IMR-90 (cell line): ENCODE measurements at regions not wholly inside any gene's neighbourhood (a gene's known extent, or its start where the extent isn't known, plus 50 kb on each side); places are given as distances from the start of the nearest gene placed in this dataset.

Experiments
- ATAC-seq: fragments of 200-7000 bp; cut with Tn5 transposase; 2 replicates; pipeline ENCODE4 v1.9.1; 2020; ENCODE audit warnings: low read depth, mild to moderate bottlenecking, moderate library complexity
- BruUV-seq: library from RNA; stranded (reverse); fragments of 400-500 nt; replicated peaks from 2 replicates; lab custom pipeline; 2021; lab: Mats Ljungman, UMichigan
- CTCF ChIA-PET: fragments of 300-600 bp; formaldehyde crosslinking; extraction: SDS; loops from one replicate; lab custom pipeline; 2021; ENCODE audit warnings: antibody characterized with exemption; lab: Yijun Ruan, JAX
- POLR2A ChIA-PET: fragments of 300-600 bp; sonication (Branson Sonifier 250); formaldehyde crosslinking; loops from one replicate; lab custom pipeline; 2022; ENCODE audit warnings: antibody characterized with exemption; ENCODE audit not compliant: unreplicated experiment; lab: Charles Lee
- DNase-seq: peaks from one replicate; pipeline ENCODE4 v3.0.0; 2013
- H2AFZ ChIP-seq: replicated peaks from 2 replicates; pipeline ENCODE3; 2013; ENCODE audit warnings: low read length, mild to moderate bottlenecking; ENCODE audit not compliant: poor library complexity
- H2AK5ac ChIP-seq: 2 replicates; pipeline ENCODE4 v1.6.1; 2013; ENCODE audit warnings: low read depth, low read length, inconsistent platforms
- H2AK9ac ChIP-seq: replicated peaks from 2 replicates; pipeline ENCODE3; 2013; ENCODE audit warnings: mild to moderate bottlenecking, low read depth, low read length, moderate library complexity; ENCODE audit not compliant: poor library complexity
- H2BK120ac ChIP-seq: 2 replicates; pipeline ENCODE4 v1.6.1; 2013; ENCODE audit warnings: low read depth, low read length, inconsistent platforms
- H2BK15ac ChIP-seq: 3 replicates; pipeline ENCODE4 v1.6.1; 2013; ENCODE audit warnings: low read depth, low read length, inconsistent platforms
- H2BK20ac ChIP-seq: 2 replicates; pipeline ENCODE4 v1.6.1; 2013; ENCODE audit warnings: low read depth, mild to moderate bottlenecking, inconsistent platforms, low read length, moderate library complexity
- H2BK5ac ChIP-seq: 2 replicates; pipeline ENCODE4 v1.6.1; 2013; ENCODE audit warnings: mild to moderate bottlenecking, low read depth, low read length, inconsistent platforms; ENCODE audit not compliant: poor library complexity, severe bottlenecking
- H3K14ac ChIP-seq: replicated peaks from 2 replicates; pipeline ENCODE4 v1.6.1; 2013; ENCODE audit warnings: low read depth, low read length, inconsistent platforms
- H3K18ac ChIP-seq: 2 replicates; pipeline ENCODE4 v1.6.1; 2013; ENCODE audit warnings: low read depth, low read length, control low read depth
- H3K23ac ChIP-seq: 2 replicates; pipeline ENCODE4 v1.6.1; 2013; ENCODE audit warnings: low read depth, low read length, inconsistent platforms
- H3K27ac ChIP-seq: 2 replicates; pipeline ENCODE4 v1.5.1; 2013; ENCODE audit warnings: mild to moderate bottlenecking, control low read depth, low read length; ENCODE audit not compliant: insufficient read depth
- H3K27me3 ChIP-seq: 2 replicates; pipeline ENCODE4 v1.6.1; 2013; ENCODE audit warnings: low read length; ENCODE audit not compliant: control insufficient read depth, insufficient read depth
- H3K36me3 ChIP-seq: 2 replicates; pipeline ENCODE4 v1.6.1; 2013; ENCODE audit warnings: low read length, mixed read lengths; ENCODE audit not compliant: control insufficient read depth, insufficient read depth
- H3K4ac ChIP-seq: 2 replicates; pipeline ENCODE4 v1.6.1; 2013; ENCODE audit warnings: low read depth, low read length, inconsistent platforms
- H3K4me1 ChIP-seq: 2 replicates; pipeline ENCODE4 v1.6.1; 2013; ENCODE audit warnings: low read length, mixed read lengths; ENCODE audit not compliant: control insufficient read depth, insufficient read depth
- H3K4me2 ChIP-seq: 2 replicates; pipeline ENCODE4 v1.6.1; 2013; ENCODE audit warnings: low read depth, mild to moderate bottlenecking, control low read depth, low read length, moderate library complexity
- H3K4me3 ChIP-seq: 2 replicates; pipeline ENCODE4 v1.5.1; 2013; ENCODE audit warnings: low read depth, mild to moderate bottlenecking, control low read depth, low read length, moderate library complexity; ENCODE audit not compliant: insufficient read depth
- H3K56ac ChIP-seq: 2 replicates; pipeline ENCODE4 v1.6.1; 2013; ENCODE audit warnings: low read length, inconsistent platforms; ENCODE audit not compliant: insufficient read depth; ENCODE audit errors: extremely low read depth
- H3K79me1 ChIP-seq, 2 experiments: 2 replicates each; pipeline ENCODE4 v1.6.1; 2013; ENCODE audit warnings: low read length in 2 of 2, inconsistent platforms in 1 of 2, low read depth in 1 of 2
- H3K9ac ChIP-seq: 2 replicates; pipeline ENCODE4 v1.6.1; 2013; ENCODE audit warnings: low read depth, low read length, control low read depth
- H3K9me1 ChIP-seq: 2 replicates; pipeline ENCODE4 v1.6.1; 2013; ENCODE audit warnings: low read length, inconsistent platforms; ENCODE audit not compliant: insufficient read depth
- H3K9me3 ChIP-seq: 2 replicates; pipeline ENCODE4 v1.6.1; 2013; ENCODE audit warnings: low read length; ENCODE audit not compliant: control insufficient read depth, insufficient read depth
- H4K20me1 ChIP-seq: 2 replicates; pipeline ENCODE4 v1.6.1; 2013; ENCODE audit warnings: low read length, inconsistent platforms; ENCODE audit not compliant: insufficient read depth
- H4K5ac ChIP-seq: 2 replicates; pipeline ENCODE4 v1.6.1; 2013; ENCODE audit warnings: mild to moderate bottlenecking, low read depth, low read length, control low read depth
- H4K8ac ChIP-seq, 2 experiments: 2 replicates each; pipeline ENCODE4 v1.6.1; 2013; ENCODE audit warnings: low read depth in 2 of 2, low read length in 2 of 2, control low read depth in 1 of 2, inconsistent platforms in 1 of 2
- H4K91ac ChIP-seq: 2 replicates; pipeline ENCODE4 v1.6.1; 2013; ENCODE audit warnings: low read depth, low read length, inconsistent platforms; ENCODE audit not compliant: insufficient read depth
- MAFK ChIP-seq: IDR thresholded peaks from 2 replicates; pipeline ENCODE4 v1.6.1; 2012; ENCODE audit warnings: low read depth, low read length, improper control_type of control experiment
- NFE2L2 ChIP-seq: fragments of 150-350 bp; IDR thresholded peaks from 2 replicates; pipeline ENCODE4 v1.6.1; 2016; ENCODE audit warnings: low read depth, mild to moderate bottlenecking, low read length
- RCOR1 ChIP-seq: IDR thresholded peaks from 2 replicates; pipeline ENCODE4 v1.6.1; 2012; ENCODE audit warnings: mild to moderate bottlenecking, low read length, improper control_type of control experiment; ENCODE audit not compliant: insufficient replicate concordance
- WGBS, 2 experiments: methylation state at CpG; one replicate each; pipeline versions ENCODE4 v1.1.5 to v1.1.7; 2013; ENCODE audit warnings: missing lambda C conversion rate in 2 of 2; ENCODE audit not compliant: insufficient read length in 1 of 2; ENCODE audit errors: extremely low coverage in 2 of 2; 5-methylcytosine and 5-hydroxymethylcytosine counted together
- dilution Hi-C: fragments of 300-500 bp; cut with HindIII; formaldehyde crosslinking; loops from one replicate; pipeline ENCODE4 v1.14.3; 2018; ENCODE audit warnings: low sequenced_read_pairs; ENCODE audit not compliant: unreplicated experiment
- in situ Hi-C: fragments of 300-500 bp; cut with MboI; formaldehyde crosslinking; loops from 3 replicates; pipeline ENCODE4 v1.14.3; 2019; ENCODE audit warnings: low sequenced_read_pairs, inconsistent platforms, mixed read lengths
- intact Hi-C: fragments of 100-400 bp; cut with micrococcal nuclease; formaldehyde crosslinking; loops from 2 replicates; pipeline ENCODE4 v1.10.0; 2022
- TF ChIP-seq, protein P1 (sequence below): fragments of 150-350 bp; IDR thresholded peaks from 2 replicates; pipeline ENCODE4 v1.6.1; 2016; ENCODE audit warnings: low read depth, mild to moderate bottlenecking, low read length, moderate library complexity, borderline replicate concordance
- TF ChIP-seq, protein P2 (sequence below): fragments of 150-350 bp; IDR thresholded peaks from 2 replicates; pipeline ENCODE4 v1.6.1; 2017; ENCODE audit warnings: mild to moderate bottlenecking, antibody characterized with exemption, low read length, low read depth

DNA sequence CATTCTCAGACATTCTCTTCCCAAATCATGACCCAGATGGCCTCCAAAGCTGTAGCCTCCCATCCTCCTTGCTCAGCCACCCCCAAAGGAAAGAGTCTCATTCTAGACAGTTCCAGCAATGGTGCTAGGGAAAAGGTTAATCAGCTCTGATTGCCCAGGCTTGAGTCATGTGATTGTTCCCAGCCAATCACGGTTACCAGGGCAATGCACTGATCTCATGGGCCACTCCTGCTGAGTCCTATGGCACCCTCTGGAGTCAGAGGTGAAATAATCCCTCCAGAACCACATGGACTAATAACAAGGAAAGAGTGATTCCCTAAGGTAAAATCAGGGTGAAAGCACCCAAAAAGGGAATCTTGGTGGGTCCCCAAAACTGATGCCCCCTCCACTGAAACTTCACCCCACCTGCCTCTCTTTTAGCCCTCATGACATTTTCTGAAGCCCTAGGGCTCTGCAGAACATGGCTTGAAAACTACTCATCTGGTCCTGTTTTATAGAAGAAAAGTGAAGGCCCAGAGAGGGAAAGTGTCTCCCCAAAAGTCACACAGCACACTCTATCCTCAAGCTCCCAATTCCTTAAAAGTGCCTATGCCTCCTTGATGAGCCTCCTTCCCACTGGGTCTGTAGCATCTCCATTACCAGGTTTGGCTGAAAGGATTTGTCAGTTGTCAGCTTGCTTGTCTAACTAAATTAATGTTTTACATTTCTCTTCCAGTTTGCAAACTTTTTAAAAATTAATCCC lies 203.7 kb downstream of the MN1 start:
- Histone ChIP-seq H3K9me3 (no peaks in the 10 kb centered on the region), H2AK9ac (no peak overlapping the region), H3K56ac (no peak overlapping the region), H3K18ac (no peak overlapping the region), H3K14ac (no peak overlapping the region), H3K4me1 (no peaks in the 10 kb centered on the region), H2BK5ac (no peak overlapping the region), H2AFZ (no peak overlapping the region), H2BK120ac (no peak overlapping the region), H3K27ac (no peak overlapping the region), H3K79me1 (no peaks in the 10 kb centered on the region), H3K23ac (no peak overlapping the region), H3K4ac (no peak overlapping the region), H2BK20ac (no peak overlapping the region), H3K36me3 (no peaks in the 10 kb centered on the region), H3K9me1 (no peaks in the 10 kb centered on the region), H2BK15ac (no peak overlapping the region), H3K4me2 (no peak overlapping the region), H3K27me3 (peaks cover 19% of the 10 kb centered on the region), H4K5ac (no peak overlapping the region), H4K20me1 (no peaks in the 10 kb centered on the region), H3K4me3 (no peak overlapping the region), H4K91ac (no peak overlapping the region), H4K8ac (no peak overlapping the region), H2AK5ac (no peak overlapping the region), H3K9ac (no peak overlapping the region)
- WGBS, 2 experiments: no CpG with 5 or more reads among the region's 1 CpG
- POLR2A ChIA-PET: interaction anchor here (0.7 kb wide), 1 partner anchor 198 kb away, joined by 3 read pairs; no protein-coding TSS in a partner anchor
- no TSS peak for BruUV-seq
- intact Hi-C loops: no loop called here
- ATAC-seq (no peak), DNase-seq (no peak)
- no peak for TF ChIP-seq RCOR1
- no peak for TF ChIP-seq MAFK
- TF ChIP-seq, protein P1, sequence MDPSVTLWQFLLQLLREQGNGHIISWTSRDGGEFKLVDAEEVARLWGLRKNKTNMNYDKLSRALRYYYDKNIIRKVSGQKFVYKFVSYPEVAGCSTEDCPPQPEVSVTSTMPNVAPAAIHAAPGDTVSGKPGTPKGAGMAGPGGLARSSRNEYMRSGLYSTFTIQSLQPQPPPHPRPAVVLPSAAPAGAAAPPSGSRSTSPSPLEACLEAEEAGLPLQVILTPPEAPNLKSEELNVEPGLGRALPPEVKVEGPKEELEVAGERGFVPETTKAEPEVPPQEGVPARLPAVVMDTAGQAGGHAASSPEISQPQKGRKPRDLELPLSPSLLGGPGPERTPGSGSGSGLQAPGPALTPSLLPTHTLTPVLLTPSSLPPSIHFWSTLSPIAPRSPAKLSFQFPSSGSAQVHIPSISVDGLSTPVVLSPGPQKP: no peak
- no peak for TF ChIP-seq NFE2L2
- TF ChIP-seq, protein P2, sequence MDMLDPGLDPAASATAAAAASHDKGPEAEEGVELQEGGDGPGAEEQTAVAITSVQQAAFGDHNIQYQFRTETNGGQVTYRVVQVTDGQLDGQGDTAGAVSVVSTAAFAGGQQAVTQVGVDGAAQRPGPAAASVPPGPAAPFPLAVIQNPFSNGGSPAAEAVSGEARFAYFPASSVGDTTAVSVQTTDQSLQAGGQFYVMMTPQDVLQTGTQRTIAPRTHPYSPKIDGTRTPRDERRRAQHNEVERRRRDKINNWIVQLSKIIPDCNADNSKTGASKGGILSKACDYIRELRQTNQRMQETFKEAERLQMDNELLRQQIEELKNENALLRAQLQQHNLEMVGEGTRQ: 0 out of 2 replicates have a peak, but pooled peaks have one; percentile 30
- dilution Hi-C loops: no loop called here
- in situ Hi-C loops: no loop called here
- CTCF ChIA-PET: no interaction called here
